Adrenal gland (tissue), 9 donors: ENCODE measurements at regions not wholly inside any gene's neighbourhood (a gene's known extent, or its start where the extent isn't known, plus 50 kb on each side); places are given as distances from the start of the nearest gene placed in this dataset.

ENCODE experiments used
- DNase-seq, 7 donors: peaks; one replicate each; pipeline ENCODE4 v3.0.0-alpha.2; 2019 to 2020
- H3K27ac ChIP-seq, 5 donors: fragments of 200-600 bp; sonication (generic) in 4 of 5; 1 replicate in 3 of 5; 2 replicates in 2 of 5; pipeline versions ENCODE4 v1.5.1 to v1.8.0; 2016 to 2020; ENCODE audit warnings: mild to moderate bottlenecking in 1 of 5
- H3K27me3 ChIP-seq: fragments of 200-600 bp; 2 replicates; pipeline ENCODE4 v1.8.0; 2021
- H3K36me3 ChIP-seq, 2 donors: fragments of 200-600 bp; replicated peaks in 1 of 2; 1 replicate in 1 of 2; 2 replicates in 1 of 2; pipeline versions ENCODE4 v1.5.1 to v1.8.0; 2018 to 2022
- H3K4me1 ChIP-seq, 2 donors: fragments of 200-600 bp; replicated peaks in 1 of 2; 1 replicate in 1 of 2; 2 replicates in 1 of 2; pipeline versions ENCODE4 v1.5.1 to v1.8.0; 2018 to 2021
- H3K4me3 ChIP-seq, 4 donors: fragments of 200-600 bp; sonication (generic) in 3 of 4; one replicate each; pipeline ENCODE4 v1.5.1; 2016 to 2018
- H3K9me3 ChIP-seq, 3 donors: fragments of 200-600 bp; sonication (generic) in 1 of 3; replicated peaks in 1 of 3; 1 replicate in 2 of 3; 2 replicates in 1 of 3; pipeline versions ENCODE4 v1.5.1 to v1.8.0; 2016 to 2021
- CTCF ChIP-seq, 6 experiments: fragments of 450-650 bp in 4 of 6; fragments of 200-600 bp in 2 of 6; sonication (generic) in 1 of 6; IDR thresholded peaks; 1 replicate in 5 of 6; 2 replicates in 1 of 6; pipeline versions ENCODE4 v1.5.1 to v1.8.0; 2016 to 2021; ENCODE audit warnings: antibody characterized with exemption in 6 of 6, mild to moderate bottlenecking in 2 of 6, moderate library complexity in 1 of 6
- POLR2A ChIP-seq, 2 donors: fragments of 450-650 bp; IDR thresholded peaks; one replicate each; pipeline ENCODE4 v1.6.1; 2017; ENCODE audit warnings: antibody characterized with exemption in 2 of 2, mild to moderate bottlenecking in 2 of 2, moderate library complexity in 1 of 2
- WGBS, 4 donors: extraction: QIAGEN DNeasy Blood & Tissue Kit in 2 of 4; methylation state at CpG; one replicate each; pipeline versions ENCODE4 v1.1.5 to v1.1.7; 2013 to 2017; 5-methylcytosine and 5-hydroxymethylcytosine counted together
- intact Hi-C, 2 donors: fragments of 100-400 bp; cut with DNase I; formaldehyde crosslinking; loops; one replicate each; pipeline versions ENCODE4 v1.14.1 to v1.15.0; 2022 to 2023
- donor health status: healthy with polysubstance abuse.
- donor health status: Bipolar disorder and iron deficiency.
- donor health status: DM: yes; HTN: yes; CAD: no.
- donor health status: DM: no; HTN: no; CAD: no.
- donor health status: DM: no; HTN: no; CAD: no.

DNA sequence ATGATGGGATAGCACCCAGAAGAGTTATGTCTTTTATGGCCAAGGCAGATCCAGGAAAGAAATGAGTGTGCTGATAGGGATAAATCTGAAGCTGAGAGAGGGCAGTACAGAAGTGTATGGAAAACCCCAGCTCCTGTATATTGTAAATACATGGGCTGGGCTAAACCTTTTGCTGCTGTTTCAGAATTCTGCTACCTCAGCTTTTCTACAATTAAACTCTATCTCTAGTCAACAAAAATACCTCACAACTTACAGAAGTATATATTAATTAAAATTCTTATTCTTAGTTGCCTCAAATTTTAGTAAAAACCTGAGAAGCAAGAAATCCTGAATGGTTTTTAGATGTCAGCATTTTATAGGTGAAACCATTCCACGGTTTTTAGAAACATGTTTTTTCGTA, 889.5 kb upstream of the NXPH2 start:
- H3K36me3 ChIP-seq, result no peaks in the 10 kb centered on the region
- no peaks in the 10 kb centered on the region for H3K9me3 ChIP-seq
- H3K4me3 ChIP-seq, result no peak overlapping the region
- H3K4me1 ChIP-seq, result peaks cover 0 to 6% of the 10 kb centered on the region in 2 donors
- no peak for DNase-seq
- H3K27ac ChIP-seq, result no peak overlapping the region
- H3K27me3 ChIP-seq, result no peaks in the 10 kb centered on the region
- intact Hi-C loops, result no loop called here
- no peak for TF ChIP-seq CTCF (IDR thresholded peaks at IDR 0.05)
- TF ChIP-seq POLR2A (IDR thresholded peaks at IDR 0.05), result no peak
- WGBS, 4 donors, result 76 to 87% (median 84%) methylated on average over 2 of the region's 2 CpGs

GRCh38 chr2:139652385-139652784, 872.2 kb upstream of the NXPH2 start:
- H3K27ac ChIP-seq, result no peak overlapping the region
- no peaks in the 10 kb centered on the region for H3K9me3 ChIP-seq
- H3K36me3 ChIP-seq, result no peaks in the 10 kb centered on the region
- intact Hi-C loops, result no loop called here
- no peaks in the 10 kb centered on the region for H3K4me1 ChIP-seq
- TF ChIP-seq POLR2A (IDR thresholded peaks at IDR 0.05), result no peak
- no peak for TF ChIP-seq CTCF (IDR thresholded peaks at IDR 0.05)
- no peaks in the 10 kb centered on the region for H3K27me3 ChIP-seq
- H3K4me3 ChIP-seq, result no peak overlapping the region
- no peak for DNase-seq

GRCh38 chr2:139645617-139646016, 865.4 kb upstream of the NXPH2 start:
- no peak overlapping the region for H3K27ac ChIP-seq
- intact Hi-C loops, result no loop called here
- DNase-seq, result no peak
- H3K27me3 ChIP-seq, result no peaks in the 10 kb centered on the region
- no peaks in the 10 kb centered on the region for H3K9me3 ChIP-seq
- no peaks in the 10 kb centered on the region for H3K36me3 ChIP-seq
- TF ChIP-seq CTCF (IDR thresholded peaks at IDR 0.05), result no peak
- no peak for TF ChIP-seq POLR2A (IDR thresholded peaks at IDR 0.05)
- no peaks in the 10 kb centered on the region for H3K4me1 ChIP-seq
- H3K4me3 ChIP-seq, result no peak overlapping the region

- TF ChIP-seq POLR2A (IDR thresholded peaks at IDR 0.05), result no peak
- TF ChIP-seq CTCF (IDR thresholded peaks at IDR 0.05), result no peak
- DNase-seq, result no peak
- no peak overlapping the region for H3K27ac ChIP-seq
- H3K9me3 ChIP-seq, result no peaks in the 10 kb centered on the region
- H3K27me3 ChIP-seq, result no peaks in the 10 kb centered on the region
- H3K4me3 ChIP-seq, result no peak overlapping the region
- intact Hi-C loops, result no loop called here
- no peaks in the 10 kb centered on the region for H3K36me3 ChIP-seq
- no peaks in the 10 kb centered on the region for H3K4me1 ChIP-seq
Observed at GRCh38 chr2:139643139-139643538, 862.9 kb upstream of the NXPH2 start.
